ENCODE measurements at regions not wholly inside any gene's neighbourhood (a gene's known extent, or its start where the extent isn't known, plus 50 kb on each side); places are given as distances from the start of the nearest gene placed in this dataset.
"Not testable (repeated sequence)": the region's sequence is repeated elsewhere in the genome, so short reads cannot be mapped to it uniquely, and the experiment has no call there.

DNA sequence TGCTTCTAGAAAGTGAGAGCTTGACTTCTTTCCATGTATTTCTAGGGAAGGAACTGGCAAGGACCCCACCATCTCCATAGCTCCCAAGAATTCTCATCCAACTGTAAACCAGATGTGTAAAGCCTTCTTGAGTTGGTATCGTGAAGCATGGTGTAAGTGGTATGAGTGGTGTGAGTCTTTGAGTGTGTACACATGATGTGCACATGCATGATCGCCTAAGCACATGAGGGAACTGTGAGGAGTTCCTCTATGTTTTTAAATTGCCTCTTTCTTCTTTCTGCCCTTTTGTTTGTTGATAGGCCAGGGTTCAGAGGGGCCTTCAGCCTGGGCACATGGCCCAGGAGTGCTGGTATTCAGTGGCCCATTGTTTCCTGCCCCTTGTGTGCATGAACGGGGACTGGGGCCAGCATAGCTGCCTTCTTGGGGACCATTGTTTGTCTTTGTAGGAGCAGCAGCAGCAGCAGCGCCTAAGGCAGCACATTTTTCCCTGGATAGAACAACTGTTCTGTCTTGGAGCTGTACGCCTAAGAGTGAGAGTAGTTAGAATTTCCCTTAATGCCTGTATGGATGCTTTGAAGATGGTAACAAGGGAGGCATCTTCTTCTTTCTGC is 95.9 kb downstream of the SRGAP2 start:
- not testable (repeated sequence) for TF ChIP-seq CTCF (IDR thresholded peaks at IDR 0.05); EZH2 (IDR thresholded peaks at IDR 0.05; ENCODE audit: borderline replicate concordance, insufficient read depth, low read depth, low read length, poor library complexity, severe bottlenecking)
